ENCODE measurements at regions not wholly inside any gene's neighbourhood (a gene's known extent, or its start where the extent isn't known, plus 50 kb on each side); places are given as distances from the start of the nearest gene placed in this dataset.

DNA sequence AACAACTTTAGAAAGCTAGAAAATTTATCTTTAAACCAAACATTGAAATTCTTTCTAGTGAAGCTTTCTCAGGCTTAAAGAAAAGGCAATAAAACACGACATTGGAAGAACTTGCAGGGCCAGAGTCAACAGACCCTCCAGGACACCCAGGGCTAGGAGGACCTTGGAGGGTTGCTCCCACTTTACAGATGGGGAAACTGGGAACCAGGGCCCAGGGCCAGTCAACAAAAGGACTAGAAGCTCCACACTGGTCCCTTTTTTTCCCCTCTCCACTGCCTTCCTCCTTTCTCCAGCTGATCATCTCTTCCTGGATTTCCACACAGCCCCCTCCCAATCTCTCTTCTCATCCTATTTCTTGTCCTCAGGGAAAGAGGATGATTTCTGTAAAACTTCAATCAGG is 307.7 kb upstream of the CDH5 start:
- no peak for TF ChIP-seq GABPA (IDR thresholded peaks at IDR 0.05; ENCODE audit: low read depth)
- no peak for TF ChIP-seq SPI1 (IDR thresholded peaks at IDR 0.05; ENCODE audit: borderline replicate concordance, low read depth)
- TF ChIP-seq, protein P1, sequence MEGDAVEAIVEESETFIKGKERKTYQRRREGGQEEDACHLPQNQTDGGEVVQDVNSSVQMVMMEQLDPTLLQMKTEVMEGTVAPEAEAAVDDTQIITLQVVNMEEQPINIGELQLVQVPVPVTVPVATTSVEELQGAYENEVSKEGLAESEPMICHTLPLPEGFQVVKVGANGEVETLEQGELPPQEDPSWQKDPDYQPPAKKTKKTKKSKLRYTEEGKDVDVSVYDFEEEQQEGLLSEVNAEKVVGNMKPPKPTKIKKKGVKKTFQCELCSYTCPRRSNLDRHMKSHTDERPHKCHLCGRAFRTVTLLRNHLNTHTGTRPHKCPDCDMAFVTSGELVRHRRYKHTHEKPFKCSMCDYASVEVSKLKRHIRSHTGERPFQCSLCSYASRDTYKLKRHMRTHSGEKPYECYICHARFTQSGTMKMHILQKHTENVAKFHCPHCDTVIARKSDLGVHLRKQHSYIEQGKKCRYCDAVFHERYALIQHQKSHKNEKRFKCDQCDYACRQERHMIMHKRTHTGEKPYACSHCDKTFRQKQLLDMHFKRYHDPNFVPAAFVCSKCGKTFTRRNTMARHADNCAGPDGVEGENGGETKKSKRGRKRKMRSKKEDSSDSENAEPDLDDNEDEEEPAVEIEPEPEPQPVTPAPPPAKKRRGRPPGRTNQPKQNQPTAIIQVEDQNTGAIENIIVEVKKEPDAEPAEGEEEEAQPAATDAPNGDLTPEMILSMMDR (IDR thresholded peaks at IDR 0.05; ENCODE audit: insufficient read depth, low read length), result no peak
- no peak for TF ChIP-seq POLR2AphosphoS5 (IDR thresholded peaks at IDR 0.05; ENCODE audit: low read depth)
- TF ChIP-seq, protein P2, sequence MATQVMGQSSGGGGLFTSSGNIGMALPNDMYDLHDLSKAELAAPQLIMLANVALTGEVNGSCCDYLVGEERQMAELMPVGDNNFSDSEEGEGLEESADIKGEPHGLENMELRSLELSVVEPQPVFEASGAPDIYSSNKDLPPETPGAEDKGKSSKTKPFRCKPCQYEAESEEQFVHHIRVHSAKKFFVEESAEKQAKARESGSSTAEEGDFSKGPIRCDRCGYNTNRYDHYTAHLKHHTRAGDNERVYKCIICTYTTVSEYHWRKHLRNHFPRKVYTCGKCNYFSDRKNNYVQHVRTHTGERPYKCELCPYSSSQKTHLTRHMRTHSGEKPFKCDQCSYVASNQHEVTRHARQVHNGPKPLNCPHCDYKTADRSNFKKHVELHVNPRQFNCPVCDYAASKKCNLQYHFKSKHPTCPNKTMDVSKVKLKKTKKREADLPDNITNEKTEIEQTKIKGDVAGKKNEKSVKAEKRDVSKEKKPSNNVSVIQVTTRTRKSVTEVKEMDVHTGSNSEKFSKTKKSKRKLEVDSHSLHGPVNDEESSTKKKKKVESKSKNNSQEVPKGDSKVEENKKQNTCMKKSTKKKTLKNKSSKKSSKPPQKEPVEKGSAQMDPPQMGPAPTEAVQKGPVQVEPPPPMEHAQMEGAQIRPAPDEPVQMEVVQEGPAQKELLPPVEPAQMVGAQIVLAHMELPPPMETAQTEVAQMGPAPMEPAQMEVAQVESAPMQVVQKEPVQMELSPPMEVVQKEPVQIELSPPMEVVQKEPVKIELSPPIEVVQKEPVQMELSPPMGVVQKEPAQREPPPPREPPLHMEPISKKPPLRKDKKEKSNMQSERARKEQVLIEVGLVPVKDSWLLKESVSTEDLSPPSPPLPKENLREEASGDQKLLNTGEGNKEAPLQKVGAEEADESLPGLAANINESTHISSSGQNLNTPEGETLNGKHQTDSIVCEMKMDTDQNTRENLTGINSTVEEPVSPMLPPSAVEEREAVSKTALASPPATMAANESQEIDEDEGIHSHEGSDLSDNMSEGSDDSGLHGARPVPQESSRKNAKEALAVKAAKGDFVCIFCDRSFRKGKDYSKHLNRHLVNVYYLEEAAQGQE (IDR thresholded peaks at IDR 0.05; ENCODE audit: insufficient replicate concordance, low read depth), result no peak
- no peak overlapping the region for H3K4me3 ChIP-seq (replicated peaks; ENCODE audit: insufficient read depth, low read length)
- no peak overlapping the region for H3K27ac ChIP-seq (replicated peaks)
- no peak for DNase-seq (ENCODE audit: low read depth in 1 of 2, low spot score in 1 of 2)
- no peaks in the 10 kb centered on the region for H3K27me3 ChIP-seq (ENCODE audit: insufficient read depth, poor library complexity, severe bottlenecking)

DNA sequence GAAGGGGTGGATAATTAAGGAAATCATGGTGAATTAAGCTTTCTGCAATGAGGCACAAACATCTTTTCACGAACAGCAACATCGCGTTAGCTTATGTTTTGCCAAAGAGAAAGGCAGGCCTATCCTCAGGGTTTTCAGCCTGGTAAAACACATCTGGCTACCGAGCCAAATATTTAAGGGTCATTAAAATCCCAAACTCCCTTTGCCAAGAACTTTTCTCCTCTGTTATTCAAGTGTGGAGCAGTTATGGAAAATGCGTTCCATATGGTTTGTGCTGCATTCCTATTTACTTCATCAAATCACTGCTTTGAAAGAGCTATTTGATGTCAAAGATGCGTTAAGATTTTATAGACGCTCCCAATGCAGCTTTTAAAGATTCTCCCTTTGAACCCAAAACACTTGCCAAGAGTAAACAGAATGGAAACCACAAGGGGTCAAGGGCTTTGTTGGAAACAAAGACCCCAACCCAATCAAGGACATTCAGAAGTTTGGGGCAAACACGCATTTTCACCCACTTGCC is 308.3 kb upstream of the CDH5 start:
- no peak for DNase-seq (ENCODE audit: low read depth in 1 of 2, low spot score in 1 of 2)
- TF ChIP-seq SPI1 (IDR thresholded peaks at IDR 0.05; ENCODE audit: borderline replicate concordance, low read depth), result no peak
- TF ChIP-seq, protein P1 (IDR thresholded peaks at IDR 0.05; ENCODE audit: insufficient read depth, low read length), result no peak
- no peak for TF ChIP-seq GABPA (IDR thresholded peaks at IDR 0.05; ENCODE audit: low read depth)
- TF ChIP-seq, protein P2 (IDR thresholded peaks at IDR 0.05; ENCODE audit: insufficient replicate concordance, low read depth), result no peak
- Histone ChIP-seq H3K4me3 (replicated peaks; ENCODE audit: insufficient read depth, low read length) (no peak overlapping the region), H3K27me3 (ENCODE audit: insufficient read depth, poor library complexity, severe bottlenecking) (peaks cover 3% of the 10 kb centered on the region), H3K27ac (replicated peaks) (no peak overlapping the region)

DNA sequence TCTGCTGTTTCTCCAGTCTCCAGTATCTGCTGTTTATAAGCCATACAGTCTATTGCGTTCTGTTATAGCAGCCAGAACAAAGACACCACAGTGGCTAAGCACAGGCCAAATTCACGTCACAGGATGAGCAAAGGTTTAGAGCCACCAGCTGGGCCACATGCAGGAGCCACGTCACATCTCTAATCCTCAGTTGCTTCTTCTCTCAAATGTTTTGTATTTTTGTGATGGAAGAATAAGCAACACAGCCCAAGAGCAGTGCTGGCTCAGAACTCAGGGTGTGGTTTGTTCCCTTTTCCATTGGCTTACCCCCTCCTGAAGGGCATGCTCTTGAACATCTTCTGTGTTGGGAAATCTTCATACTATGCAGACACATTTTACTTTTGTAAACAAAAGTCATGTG is 309.4 kb upstream of the CDH5 start:
- TF ChIP-seq POLR2AphosphoS5 (IDR thresholded peaks at IDR 0.05; ENCODE audit: low read depth) (no peak), GABPA (IDR thresholded peaks at IDR 0.05; ENCODE audit: low read depth) (no peak), SPI1 (IDR thresholded peaks at IDR 0.05; ENCODE audit: borderline replicate concordance, low read depth) (no peak)
- TF ChIP-seq, protein P1 (IDR thresholded peaks at IDR 0.05; ENCODE audit: insufficient read depth, low read length), result no peak
- TF ChIP-seq, protein P2 (IDR thresholded peaks at IDR 0.05; ENCODE audit: insufficient replicate concordance, low read depth), result no peak
- H3K4me3 ChIP-seq (replicated peaks; ENCODE audit: insufficient read depth, low read length), result no peak overlapping the region
- no peak for DNase-seq (ENCODE audit: low read depth in 1 of 2, low spot score in 1 of 2)
- H3K27me3 ChIP-seq (ENCODE audit: insufficient read depth, poor library complexity, severe bottlenecking), result peaks cover 6% of the 10 kb centered on the region
- H3K27ac ChIP-seq (replicated peaks), result no peak overlapping the region
